Endothelial cell of umbilical vein (primary cell): ENCODE measurements at regions not wholly inside any gene's neighbourhood (a gene's known extent, or its start where the extent isn't known, plus 50 kb on each side); places are given as distances from the start of the nearest gene placed in this dataset.

Experiments used
- BruUV-seq: library from RNA; stranded (reverse); fragments of 400-500 nt; replicated peaks from 2 replicates; lab custom pipeline; 2021; lab: Mats Ljungman, UMichigan
- CTCF ChIA-PET: fragments of 300-600, 350-600 bp; sonication (Branson Sonifier 250); formaldehyde crosslinking; loops from one replicate; lab custom pipeline; 2021; ENCODE audit warnings: antibody characterized with exemption, inconsistent platforms; lab: Charles Lee
- POLR2A ChIA-PET: fragments of 300-600, 350-600 bp; sonication (Branson Sonifier 250); formaldehyde crosslinking; loops from one replicate; lab custom pipeline; 2021; ENCODE audit warnings: antibody characterized with exemption, inconsistent platforms; lab: Charles Lee
- DNase-seq: peaks from one replicate; pipeline ENCODE4 v3.0.0-alpha.2; 2011; ENCODE audit warnings: low read depth, low spot score
- FAIRE-seq: peaks from 2 replicates; lab custom pipeline; 2011; peaks lifted over from hg19 to GRCh38; lab: Jason Lieb, UNC
- H2AFZ ChIP-seq: 2 replicates; pipeline ENCODE4 v1.6.0; 2012; ENCODE audit warnings: low read depth, low read length, control low read depth, inconsistent platforms
- H3K27ac ChIP-seq: 2 replicates; pipeline ENCODE4 v1.5.1; 2011; ENCODE audit warnings: low read depth, mild to moderate bottlenecking, control low read depth, low read length, moderate library complexity; ENCODE audit not compliant: insufficient read depth
- H3K27me3 ChIP-seq, 2 experiments: 2 replicates each; pipeline versions ENCODE4 v1.6.0 to v1.6.1; 2011; ENCODE audit warnings: low read length in 2 of 2, mixed read lengths in 1 of 2; ENCODE audit not compliant: control insufficient read depth in 2 of 2, insufficient read depth in 2 of 2
- H3K36me3 ChIP-seq, 2 experiments: 2 replicates in 1 of 2; 3 replicates in 1 of 2; pipeline ENCODE4 v1.5.1; 2011; ENCODE audit warnings: low read length in 2 of 2, mild to moderate bottlenecking in 1 of 2, moderate library complexity in 1 of 2; ENCODE audit not compliant: control insufficient read depth in 2 of 2, insufficient read depth in 2 of 2; ENCODE audit errors: extremely low read depth in 1 of 2
- H3K4me1 ChIP-seq: 3 replicates; pipeline ENCODE4 v1.5.1; 2011; ENCODE audit warnings: mild to moderate bottlenecking, low read length; ENCODE audit not compliant: control insufficient read depth, insufficient read depth; ENCODE audit errors: extremely low read depth
- H3K4me2 ChIP-seq: 2 replicates; pipeline ENCODE4 v1.6.1; 2011; ENCODE audit warnings: low read length, control low read depth, mixed read lengths; ENCODE audit not compliant: insufficient read depth
- H3K4me3 ChIP-seq, 3 experiments: fragments of 200-600 bp in 1 of 3; sonication (generic), shearing (Covaris generic) in 1 of 3; replicated peaks in 1 of 3; 2 replicates each; pipeline ENCODE4 v1.5.1; 2011 to 2016; ENCODE audit warnings: control low read depth in 3 of 3, low read length in 3 of 3, mild to moderate bottlenecking in 2 of 3, inconsistent platforms in 1 of 3, low read depth in 1 of 3, moderate library complexity in 1 of 3; ENCODE audit not compliant: insufficient read depth in 1 of 3
- H3K79me2 ChIP-seq: 2 replicates; pipeline ENCODE4 v1.6.0; 2012; ENCODE audit warnings: low read length, inconsistent platforms; ENCODE audit not compliant: control insufficient read depth, insufficient read depth
- H3K9ac ChIP-seq: replicated peaks from 2 replicates; pipeline ENCODE3; 2011; ENCODE audit warnings: low read length, control low read depth; ENCODE audit not compliant: insufficient read depth; ENCODE audit errors: extremely low read depth
- H3K9me1 ChIP-seq: replicated peaks from 3 replicates; pipeline ENCODE4 v1.6.0; 2011; ENCODE audit warnings: mild to moderate bottlenecking, low read length; ENCODE audit not compliant: control insufficient read depth, insufficient read depth; ENCODE audit errors: extremely low read depth
- H3K9me3 ChIP-seq: replicated peaks from 2 replicates; pipeline ENCODE4 v1.5.1; 2012; ENCODE audit warnings: low read length, inconsistent platforms; ENCODE audit not compliant: control insufficient read depth, insufficient read depth
- H4K20me1 ChIP-seq: replicated peaks from 2 replicates; pipeline ENCODE3; 2011; ENCODE audit warnings: mild to moderate bottlenecking, low read length; ENCODE audit not compliant: control insufficient read depth, insufficient read depth; ENCODE audit errors: extremely low read depth
- EZH2 ChIP-seq: IDR thresholded peaks from 2 replicates; pipeline ENCODE4 v1.6.1; 2012; ENCODE audit warnings: borderline replicate concordance, low read depth, mild to moderate bottlenecking, moderate library complexity, low read length, inconsistent platforms; ENCODE audit not compliant: severe bottlenecking
- FOS ChIP-seq: IDR thresholded peaks from 2 replicates; pipeline ENCODE4 v1.6.1; 2011; ENCODE audit warnings: mild to moderate bottlenecking, low read length, moderate library complexity, borderline replicate concordance; ENCODE audit not compliant: insufficient read depth
- GATA2 ChIP-seq: IDR thresholded peaks from 2 replicates; pipeline ENCODE4 v1.7.0; 2011; ENCODE audit warnings: low read depth, mild to moderate bottlenecking, moderate library complexity, mixed read lengths, low read length; ENCODE audit not compliant: insufficient read length, insufficient read depth
- JUN ChIP-seq: IDR thresholded peaks from 2 replicates; pipeline ENCODE4 v1.6.1; 2011; ENCODE audit warnings: borderline replicate concordance, low read depth; ENCODE audit not compliant: insufficient read length, insufficient read depth
- MAX ChIP-seq: IDR thresholded peaks from 2 replicates; pipeline ENCODE4 v1.6.1; 2011; ENCODE audit not compliant: insufficient read depth, insufficient read length
- MYC ChIP-seq: IDR thresholded peaks from one replicate; pipeline ENCODE4 v1.6.1; 2011; ENCODE audit warnings: mild to moderate bottlenecking, low read depth, low read length
- POLR2A ChIP-seq: IDR thresholded peaks from 2 replicates; pipeline ENCODE4 v1.6.1; 2012; ENCODE audit warnings: low read depth, mild to moderate bottlenecking, control low read depth, low read length
- POLR2AphosphoS5 ChIP-seq: IDR thresholded peaks from 2 replicates; pipeline ENCODE4 v1.6.1; 2012; ENCODE audit warnings: low read depth, mild to moderate bottlenecking, control low read depth, low read length, moderate library complexity; ENCODE audit not compliant: insufficient read depth
- dilution Hi-C: fragments of 300-500 bp; cut with MboI; formaldehyde crosslinking; loops from one replicate; pipeline ENCODE4 v1.15.0; 2019; ENCODE audit warnings: low sequenced_read_pairs; ENCODE audit not compliant: extremely low pct_ligation_motif_present
- intact Hi-C: fragments of 100-400 bp; cut with micrococcal nuclease; formaldehyde crosslinking; loops from one replicate; pipeline ENCODE4 v1.10.0; 2022
- TF ChIP-seq, protein P1 (sequence below), 2 donors: IDR thresholded peaks; 1 replicate in 1 of 2; 2 replicates in 1 of 2; pipeline ENCODE4 v1.5.1; 2011; ENCODE audit warnings: low read length in 2 of 2, mild to moderate bottlenecking in 2 of 2, moderate library complexity in 2 of 2, control low read depth in 1 of 2, inconsistent platforms in 1 of 2, low read depth in 1 of 2; ENCODE audit not compliant: insufficient read depth in 1 of 2; ENCODE audit errors: extremely low read depth in 1 of 2

GRCh38 chr12:124625867-124626675 is 58.7 kb upstream of the NCOR2 start:
- Histone ChIP-seq H4K20me1 (no peaks in the 10 kb centered on the region), H3K27me3 (no peaks in the 10 kb centered on the region), H3K9me3 (no peaks in the 10 kb centered on the region), H3K79me2 (no peaks in the 10 kb centered on the region), H3K36me3 (no peaks in the 10 kb centered on the region), H3K4me2 (peak overlapping the region; percentile 54), H3K27ac (peak overlapping the region; percentile 91), H3K4me3 (no peak overlapping the region), H3K9ac (peak overlapping the region; percentile 68), H3K4me1 (peaks cover 26% of the 10 kb centered on the region), H3K9me1 (no peaks in the 10 kb centered on the region), H2AFZ (no peak overlapping the region)
- peak; percentile 91 for DNase-seq
- FAIRE-seq: peak; percentile 99
- TF ChIP-seq POLR2AphosphoS5: peak; percentile 97
- no peak for TF ChIP-seq MYC
- TF ChIP-seq FOS: peak; percentile 92
- peak; percentile 58 for TF ChIP-seq GATA2
- no peak for TF ChIP-seq EZH2
- TF ChIP-seq, protein P1, sequence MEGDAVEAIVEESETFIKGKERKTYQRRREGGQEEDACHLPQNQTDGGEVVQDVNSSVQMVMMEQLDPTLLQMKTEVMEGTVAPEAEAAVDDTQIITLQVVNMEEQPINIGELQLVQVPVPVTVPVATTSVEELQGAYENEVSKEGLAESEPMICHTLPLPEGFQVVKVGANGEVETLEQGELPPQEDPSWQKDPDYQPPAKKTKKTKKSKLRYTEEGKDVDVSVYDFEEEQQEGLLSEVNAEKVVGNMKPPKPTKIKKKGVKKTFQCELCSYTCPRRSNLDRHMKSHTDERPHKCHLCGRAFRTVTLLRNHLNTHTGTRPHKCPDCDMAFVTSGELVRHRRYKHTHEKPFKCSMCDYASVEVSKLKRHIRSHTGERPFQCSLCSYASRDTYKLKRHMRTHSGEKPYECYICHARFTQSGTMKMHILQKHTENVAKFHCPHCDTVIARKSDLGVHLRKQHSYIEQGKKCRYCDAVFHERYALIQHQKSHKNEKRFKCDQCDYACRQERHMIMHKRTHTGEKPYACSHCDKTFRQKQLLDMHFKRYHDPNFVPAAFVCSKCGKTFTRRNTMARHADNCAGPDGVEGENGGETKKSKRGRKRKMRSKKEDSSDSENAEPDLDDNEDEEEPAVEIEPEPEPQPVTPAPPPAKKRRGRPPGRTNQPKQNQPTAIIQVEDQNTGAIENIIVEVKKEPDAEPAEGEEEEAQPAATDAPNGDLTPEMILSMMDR (IDR thresholded peaks at IDR 0.05; ENCODE audit: extremely low read depth in 1 of 2, insufficient read depth in 1 of 2, low read depth in 1 of 2, low read length in 2 of 2): no peak
- no peak for TF ChIP-seq MAX
- peak; percentile 72 for TF ChIP-seq JUN
- peak; percentile 51 for TF ChIP-seq POLR2A
- intact Hi-C loops (loop anchor here (1.0 to 2.0 kb wide), 10 partner anchors 13 to 141 kb away; no protein-coding TSS in a partner anchor), dilution Hi-C loops (no loop called here)
- no TSS peak for BruUV-seq
- ChIA-PET CTCF (interaction anchor here (0.6 to 2.5 kb wide), 18 partner anchors 9 to 323 kb away, joined by 3 to 13 read pairs (median 4); partner anchors contain the start of gene NCOR2), POLR2A (interaction anchor here (0.5 to 1.6 kb wide), 6 partner anchors 30 to 121 kb away, joined by 3 to 15 read pairs (median 3); no protein-coding TSS in a partner anchor)
